AG09319 (cell line): ENCODE measurements at regions not wholly inside any gene's neighbourhood (a gene's known extent, or its start where the extent isn't known, plus 50 kb on each side); places are given as distances from the start of the nearest gene placed in this dataset.

ENCODE experiments used
- DNase-seq: peaks from one replicate; pipeline ENCODE4 v3.0.0-alpha.2; 2010; ENCODE audit warnings: low read depth; ENCODE audit errors: extremely low read depth
- CTCF ChIP-seq: IDR thresholded peaks from 2 replicates; pipeline ENCODE4 v1.5.1; 2011; ENCODE audit warnings: low read depth, mild to moderate bottlenecking, inconsistent platforms, low read length, moderate library complexity

DNA sequence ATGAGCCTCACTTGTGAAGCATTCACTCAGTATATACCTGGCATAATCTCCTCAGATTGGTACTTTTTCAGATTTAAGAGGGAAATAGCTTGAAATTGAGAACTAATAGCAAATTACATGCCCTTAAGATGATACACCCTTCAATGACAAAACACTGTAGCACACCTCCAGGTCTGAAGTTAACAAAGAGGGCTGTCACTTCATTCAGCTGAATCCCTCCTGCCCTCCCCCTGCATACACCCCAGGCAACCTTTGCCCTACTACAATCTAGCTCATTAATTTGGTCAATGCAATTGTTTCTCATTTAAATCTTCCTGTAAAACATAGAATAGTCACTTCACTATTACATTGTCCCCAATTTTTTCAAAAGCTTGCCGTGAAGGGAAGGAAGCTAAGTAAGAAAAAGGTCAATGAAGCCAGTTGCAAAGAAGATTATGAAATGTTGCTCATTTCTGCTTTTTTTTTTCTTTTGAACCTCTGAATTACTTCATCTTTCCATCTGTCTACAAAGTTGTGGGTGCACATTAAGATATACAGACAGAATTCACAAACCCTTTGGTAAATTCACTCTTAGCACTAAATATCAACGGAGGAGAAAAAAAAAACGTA, 294.8 kb upstream of the PTGER4 start:
- TF ChIP-seq CTCF, result no peak
- no peak for DNase-seq

DNA sequence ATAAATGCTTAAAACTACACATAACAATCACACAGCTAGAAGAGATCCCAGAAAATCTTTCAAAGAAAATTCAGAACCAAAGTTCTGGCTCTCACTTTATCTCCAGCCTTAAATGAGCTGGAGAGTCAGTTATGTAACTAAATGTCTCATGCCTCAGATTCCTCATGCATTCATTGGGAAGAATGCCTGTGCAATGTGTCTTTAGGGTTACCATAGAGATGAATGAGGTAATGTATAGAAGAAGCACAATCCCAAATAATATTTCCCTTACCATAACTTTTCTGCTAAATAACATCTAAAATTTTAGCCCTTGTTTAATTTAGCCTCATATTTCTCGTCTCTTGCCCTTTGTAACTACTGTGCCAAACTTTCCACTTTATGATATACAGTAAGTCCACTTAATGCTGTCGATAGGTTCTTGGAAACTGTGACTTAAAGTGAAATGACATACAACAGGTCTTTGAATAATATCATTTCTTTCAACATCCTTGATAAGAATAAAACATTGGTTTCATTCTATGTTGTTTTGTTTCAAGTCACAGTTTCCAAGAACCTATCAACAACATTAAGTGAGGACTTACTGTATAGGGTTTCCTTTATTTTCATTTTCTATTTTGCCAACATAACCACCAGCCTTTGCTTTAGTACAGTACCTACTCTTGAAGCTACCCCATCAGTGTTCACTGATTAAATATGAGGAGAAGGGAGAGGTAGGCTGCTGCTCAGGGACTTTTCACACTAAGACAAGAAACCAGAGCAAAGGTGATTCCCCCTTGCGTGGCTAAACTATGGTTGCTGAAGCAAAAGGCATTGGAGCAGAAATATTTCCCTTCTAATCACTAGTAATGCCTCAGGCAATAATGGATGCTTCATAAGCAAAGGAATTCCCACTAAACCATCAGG, 295.7 kb upstream of the PTGER4 start:
- no peak for DNase-seq
- TF ChIP-seq CTCF, result no peak

GRCh38 chr5:40381676-40382363, 297.9 kb upstream of the PTGER4 start:
- no peak for DNase-seq

GRCh38 chr5:40381016-40381415, 298.7 kb upstream of the PTGER4 start:
- DNase-seq, result no peak

More at GRCh38 chr5:40381676-40382363, 297.9 kb upstream of the PTGER4 start:
- no peak for TF ChIP-seq CTCF

GRCh38 chr5:40378396-40379177, 301.1 kb upstream of the PTGER4 start:
- TF ChIP-seq CTCF, result no peak
- DNase-seq, result no peak

More at GRCh38 chr5:40381016-40381415, 298.7 kb upstream of the PTGER4 start:
- no peak for TF ChIP-seq CTCF

GRCh38 chr5:40376566-40376965, 303.1 kb upstream of the PTGER4 start:
- no peak for DNase-seq

More at GRCh38 chr5:40376566-40376965, 303.1 kb upstream of the PTGER4 start:
- TF ChIP-seq CTCF, result no peak
